MM.1S (cell line): ENCODE measurements at regions not wholly inside any gene's neighbourhood (a gene's known extent, or its start where the extent isn't known, plus 50 kb on each side); places are given as distances from the start of the nearest gene placed in this dataset.
"Not testable (repeated sequence)": the region's sequence is repeated elsewhere in the genome, so short reads cannot be mapped to it uniquely, and the experiment has no call there.

Experiments used
- EZH2 ChIP-seq: fragments of 300-600 bp; sonication (generic); optimal IDR thresholded peaks from 2 replicates; pipeline ENCODE3; 2017; ENCODE audit warnings: low read depth, mild to moderate bottlenecking, antibody characterized with exemption, low read length, mixed read lengths
- TF ChIP-seq, protein P1 (sequence below): fragments of 300-600 bp; sonication (generic); IDR thresholded peaks from 2 replicates; pipeline ENCODE4 v1.5.1; 2016; ENCODE audit warnings: antibody characterized with exemption, low read length, mixed read lengths

DNA sequence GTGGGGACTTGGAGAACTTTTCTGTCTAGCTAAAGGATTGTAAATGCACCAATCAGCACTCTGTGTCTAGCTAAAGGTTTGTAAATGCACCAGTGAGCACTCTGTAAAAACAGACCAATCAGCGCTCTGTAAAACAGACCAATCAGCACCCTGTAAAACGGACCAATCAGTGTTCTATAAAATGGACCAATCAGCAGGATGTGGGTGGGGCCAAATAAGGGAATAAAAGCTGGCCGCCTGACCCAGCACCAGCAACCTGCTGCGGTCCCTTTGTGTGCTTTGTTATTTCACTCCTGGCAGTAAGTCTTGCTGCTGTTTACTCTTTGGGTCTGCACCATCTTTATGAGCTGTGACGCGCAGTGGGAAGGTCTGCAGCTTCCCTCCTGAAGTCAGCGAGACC lies 67.8 kb upstream of the JADE1 start:
- TF ChIP-seq, protein P1, sequence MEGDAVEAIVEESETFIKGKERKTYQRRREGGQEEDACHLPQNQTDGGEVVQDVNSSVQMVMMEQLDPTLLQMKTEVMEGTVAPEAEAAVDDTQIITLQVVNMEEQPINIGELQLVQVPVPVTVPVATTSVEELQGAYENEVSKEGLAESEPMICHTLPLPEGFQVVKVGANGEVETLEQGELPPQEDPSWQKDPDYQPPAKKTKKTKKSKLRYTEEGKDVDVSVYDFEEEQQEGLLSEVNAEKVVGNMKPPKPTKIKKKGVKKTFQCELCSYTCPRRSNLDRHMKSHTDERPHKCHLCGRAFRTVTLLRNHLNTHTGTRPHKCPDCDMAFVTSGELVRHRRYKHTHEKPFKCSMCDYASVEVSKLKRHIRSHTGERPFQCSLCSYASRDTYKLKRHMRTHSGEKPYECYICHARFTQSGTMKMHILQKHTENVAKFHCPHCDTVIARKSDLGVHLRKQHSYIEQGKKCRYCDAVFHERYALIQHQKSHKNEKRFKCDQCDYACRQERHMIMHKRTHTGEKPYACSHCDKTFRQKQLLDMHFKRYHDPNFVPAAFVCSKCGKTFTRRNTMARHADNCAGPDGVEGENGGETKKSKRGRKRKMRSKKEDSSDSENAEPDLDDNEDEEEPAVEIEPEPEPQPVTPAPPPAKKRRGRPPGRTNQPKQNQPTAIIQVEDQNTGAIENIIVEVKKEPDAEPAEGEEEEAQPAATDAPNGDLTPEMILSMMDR = not testable (repeated sequence)
- not testable (repeated sequence) for TF ChIP-seq EZH2
